HepG2 (cell line): ENCODE measurements at regions not wholly inside any gene's neighbourhood (a gene's known extent, or its start where the extent isn't known, plus 50 kb on each side); places are given as distances from the start of the nearest gene placed in this dataset.

ENCODE experiments used
- ATAC-seq: fragments of 200-7000 bp; cut with Tn5 transposase; 3 replicates; pipeline ENCODE4 v1.9.1; 2020; ENCODE audit warnings: mild to moderate bottlenecking, moderate library complexity
- BruUV-seq: library from RNA; stranded (reverse); fragments of 400-500 nt; replicated peaks from 2 replicates; lab custom pipeline; 2021; lab: Mats Ljungman, UMichigan
- CTCF ChIA-PET: fragments of 300-600 bp; formaldehyde crosslinking; extraction: SDS; loops from one replicate; lab custom pipeline; 2021; ENCODE audit warnings: low total read pairs, inconsistent platforms, low intra/inter-chr PET ratio; lab: Yijun Ruan, JAX
- POLR2A ChIA-PET: fragments of 350-600 bp; sonication (Branson Sonifier 250); formaldehyde crosslinking; loops from one replicate; lab custom pipeline; 2020; ENCODE audit warnings: antibody characterized with exemption, inconsistent platforms; lab: Yijun Ruan, JAX
- DNase-seq: peaks from one replicate; pipeline ENCODE4 v3.0.0-alpha.2; 2015; ENCODE audit warnings: low spot score
- FAIRE-seq: peaks from 3 replicates; lab custom pipeline; 2011; peaks lifted over from hg19 to GRCh38; lab: Jason Lieb, UNC
- H2AFZ ChIP-seq: one replicate; pipeline ENCODE4 v1.6.1; 2011; ENCODE audit warnings: low read length, inconsistent platforms
- H3K27ac ChIP-seq: fragments of 300-600 bp; 3 replicates; pipeline ENCODE4 v1.8.0; 2011; ENCODE audit warnings: mixed run types, mild to moderate bottlenecking, mixed read lengths, low read length, inconsistent platforms; ENCODE audit not compliant: insufficient read depth; ENCODE audit errors: extremely low read length
- H3K27me3 ChIP-seq, 2 experiments: fragments of 200-600 bp in 1 of 2; 2 replicates in 1 of 2; 3 replicates in 1 of 2; pipeline versions ENCODE4 v1.6.0 to v1.8.0; 2011; ENCODE audit warnings: low read length in 2 of 2, mild to moderate bottlenecking in 2 of 2, moderate library complexity in 2 of 2, inconsistent platforms in 1 of 2; ENCODE audit not compliant: insufficient read depth in 2 of 2, control insufficient read depth in 1 of 2
- H3K36me3 ChIP-seq, 2 experiments: fragments of 200-600 bp in 1 of 2; replicated peaks in 1 of 2; 2 replicates in 1 of 2; 3 replicates in 1 of 2; pipeline versions ENCODE4 v1.5.1 to v1.8.0; 2011; ENCODE audit warnings: low read length in 2 of 2, inconsistent platforms in 1 of 2; ENCODE audit not compliant: insufficient read depth in 2 of 2, control insufficient read depth in 1 of 2
- H3K4me1 ChIP-seq: 2 replicates; pipeline ENCODE4 v1.5.1; 2012; ENCODE audit warnings: low read length, inconsistent platforms; ENCODE audit not compliant: insufficient read depth
- H3K4me2 ChIP-seq: 2 replicates; pipeline ENCODE4 v1.6.0; 2011; ENCODE audit warnings: low read depth, low read length, inconsistent platforms
- H3K4me3 ChIP-seq, 3 experiments: fragments of 200-600 bp in 1 of 3; sonication (generic), shearing (Covaris generic) in 1 of 3; replicated peaks in 1 of 3; 2 replicates each; pipeline ENCODE4 v1.5.1; 2011 to 2016; ENCODE audit warnings: low read length in 3 of 3, inconsistent platforms in 2 of 3, low read depth in 2 of 3, mild to moderate bottlenecking in 2 of 3, control low read depth in 1 of 3, mixed read lengths in 1 of 3; ENCODE audit not compliant: insufficient read depth in 1 of 3
- H3K79me2 ChIP-seq: one replicate; pipeline ENCODE4 v1.6.1; 2011; ENCODE audit warnings: low read length, inconsistent platforms; ENCODE audit not compliant: insufficient read depth
- H3K9ac ChIP-seq: 2 replicates; pipeline ENCODE4 v1.6.0; 2011; ENCODE audit warnings: mild to moderate bottlenecking, low read depth, low read length, inconsistent platforms; ENCODE audit not compliant: insufficient read depth
- H3K9me3 ChIP-seq: 2 replicates; pipeline ENCODE4 v1.5.1; 2012; ENCODE audit warnings: mild to moderate bottlenecking, low read length
- H4K20me1 ChIP-seq: 2 replicates; pipeline ENCODE4 v1.6.0; 2011; ENCODE audit warnings: inconsistent platforms, mild to moderate bottlenecking, low read length, moderate library complexity; ENCODE audit not compliant: insufficient read depth
- ATRX ChIP-seq: sonication (generic); formaldehyde crosslinking; IDR thresholded peaks from 2 replicates; pipeline ENCODE4 v1.4.0; 2020; ENCODE audit warnings: missing genetic modification reagents, borderline replicate concordance
- CBX2 ChIP-seq, 2 experiments: fragments of 200-600 bp in 1 of 2; sonication (generic); formaldehyde crosslinking in 1 of 2; IDR thresholded peaks; 2 replicates each; pipeline versions ENCODE4 v1.7.0 to v1.8.1; 2018 to 2022; ENCODE audit warnings: low read depth in 2 of 2, low read length in 1 of 2, mild to moderate bottlenecking in 1 of 2, missing genetic modification reagents in 1 of 2
- CC2D1A ChIP-seq: sonication (generic); formaldehyde crosslinking; IDR thresholded peaks from 2 replicates; pipeline ENCODE4 v1.8.1; 2023; ENCODE audit warnings: mild to moderate bottlenecking, missing genetic modification reagents
- FOXO1 ChIP-seq: sonication (generic); formaldehyde crosslinking; IDR thresholded peaks from 2 replicates; pipeline ENCODE4 v1.4.0; 2020; ENCODE audit warnings: missing genetic modification reagents
- IKZF4 ChIP-seq: sonication (generic); formaldehyde crosslinking; IDR thresholded peaks from 2 replicates; pipeline ENCODE4 v1.5.1; 2020; ENCODE audit warnings: borderline replicate concordance, mild to moderate bottlenecking, low read depth, missing genetic modification reagents; ENCODE audit errors: not compliant biosample characterization
- MXD4 ChIP-seq: IDR thresholded peaks from 2 replicates; pipeline ENCODE4 v1.6.1; 2016; ENCODE audit warnings: mild to moderate bottlenecking, missing biosample characterization, missing genetic modification reagents
- NR2C2 ChIP-seq: sonication (generic); formaldehyde crosslinking; IDR thresholded peaks from 2 replicates; pipeline ENCODE4 v1.4.0; 2020; ENCODE audit warnings: missing genetic modification reagents, mild to moderate bottlenecking, moderate library complexity, borderline replicate concordance
- ONECUT2 ChIP-seq: sonication (generic); formaldehyde crosslinking; IDR thresholded peaks from 2 replicates; pipeline ENCODE4 v1.4.0; 2020; ENCODE audit warnings: missing genetic modification reagents
- PAWR ChIP-seq: sonication (generic); formaldehyde crosslinking; IDR thresholded peaks from 2 replicates; pipeline ENCODE4 v1.4.0; 2020; ENCODE audit warnings: missing genetic modification reagents, mild to moderate bottlenecking, borderline replicate concordance
- POLR2A ChIP-seq, 2 experiments: IDR thresholded peaks; 2 replicates each; pipeline ENCODE4 v1.6.1; 2011; ENCODE audit warnings: low read depth in 2 of 2, low read length in 2 of 2, mild to moderate bottlenecking in 1 of 2, moderate library complexity in 1 of 2; ENCODE audit not compliant: insufficient read depth in 1 of 2
- RXRB ChIP-seq: IDR thresholded peaks from 2 replicates; pipeline ENCODE4 v1.6.1; 2016; ENCODE audit warnings: borderline replicate concordance, missing genetic modification reagents, missing compliant biosample characterization
- ZEB1 ChIP-seq: IDR thresholded peaks from 2 replicates; pipeline ENCODE4 v1.6.1; 2012; ENCODE audit warnings: mild to moderate bottlenecking, low read depth, inconsistent platforms; ENCODE audit not compliant: insufficient replicate concordance
- ZFAT ChIP-seq: sonication (generic); formaldehyde crosslinking; conservative IDR thresholded peaks from 2 replicates; pipeline ENCODE4 v1.8.1; 2023; ENCODE audit warnings: missing genetic modification reagents, inconsistent platforms
- ZNF577 ChIP-seq: sonication (generic); formaldehyde crosslinking; IDR thresholded peaks from 2 replicates; pipeline ENCODE4 v1.4.0; 2020; ENCODE audit warnings: mild to moderate bottlenecking, low read depth, missing genetic modification reagents, borderline replicate concordance
- ZNF619 ChIP-seq: sonication (generic); formaldehyde crosslinking; IDR thresholded peaks from 2 replicates; pipeline ENCODE4 v1.4.0; 2020; ENCODE audit warnings: mild to moderate bottlenecking, missing genetic modification reagents
- ZSCAN29 ChIP-seq: sonication (generic); formaldehyde crosslinking; conservative IDR thresholded peaks from 2 replicates; pipeline ENCODE4 v1.4.0; 2020; ENCODE audit warnings: mild to moderate bottlenecking, missing genetic modification reagents
- WGBS: methylation state at CpG from one replicate; pipeline ENCODE4 v1.1.6; 2017; ENCODE audit warnings: low lambda C conversion rate; 5-methylcytosine and 5-hydroxymethylcytosine counted together
- in situ Hi-C: cut with HindIII; loops from 2 replicates; pipeline ENCODE4 v1.10.0; 2017; ENCODE audit warnings: low pct_unique_long_range_greater_than_20kb; ENCODE audit not compliant: extremely low pct_ligation_motif_present
- intact Hi-C: fragments of 100-400 bp; cut with micrococcal nuclease; formaldehyde crosslinking; loops from one replicate; pipeline ENCODE4 v1.10.0; 2022; ENCODE audit not compliant: unreplicated experiment
- TF ChIP-seq, protein P1 (sequence below): IDR thresholded peaks from 2 replicates; pipeline ENCODE4 v1.6.1; 2016
- TF ChIP-seq, protein P2 (sequence below): sonication (generic); formaldehyde crosslinking; IDR thresholded peaks from 2 replicates; pipeline ENCODE4 v1.5.0; 2020; ENCODE audit warnings: mild to moderate bottlenecking, low read depth, missing genetic modification reagents, borderline replicate concordance

DNA sequence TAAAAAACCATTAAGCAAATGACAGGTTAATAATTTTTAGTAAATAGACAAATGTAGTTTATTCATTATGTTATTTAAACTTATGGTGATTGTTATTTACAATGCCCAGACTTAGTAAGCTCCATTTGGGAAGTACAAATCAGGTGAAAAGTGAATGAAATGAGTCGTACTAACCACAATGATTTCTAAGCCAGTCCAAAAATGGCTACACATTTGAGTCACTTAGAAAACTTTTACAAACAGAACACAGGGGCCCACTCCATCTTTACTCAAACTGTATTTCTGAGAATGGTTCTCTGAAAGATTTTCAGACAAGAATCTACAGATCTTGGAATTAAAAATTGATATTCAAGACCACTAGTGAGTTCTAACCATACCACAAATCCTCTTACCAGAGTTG, 653.3 kb upstream of the MIS18BP1 start:
- H3K36me3 ChIP-seq = no peaks in the 10 kb centered on the region
- no peaks in the 10 kb centered on the region for H4K20me1 ChIP-seq
- ATAC-seq = no peak
- CTCF ChIA-PET = no interaction called here
- no peak overlapping the region for H3K4me2 ChIP-seq
- peaks cover 28% of the 10 kb centered on the region for H3K9me3 ChIP-seq
- TF ChIP-seq CC2D1A (CRISPR knock-in tag) = no peak
- TF ChIP-seq MXD4 (CRISPR knock-in tag) = no peak
- no peak for TF ChIP-seq POLR2A (IDR thresholded peaks at IDR 0.05; ENCODE audit: insufficient read depth in 1 of 2, low read depth in 2 of 2, low read length in 2 of 2)
- TF ChIP-seq RXRB (CRISPR knock-in tag) = no peak
- no peak for TF ChIP-seq ONECUT2
- no peak for TF ChIP-seq IKZF4 (CRISPR knock-in tag)
- no peak for TF ChIP-seq ATRX
- TF ChIP-seq ZSCAN29 (CRISPR knock-in tag) = no peak
- no peak for TF ChIP-seq FOXO1 (CRISPR knock-in tag)
- no peak for TF ChIP-seq CBX2 (IDR thresholded peaks at IDR 0.05; ENCODE audit: low read depth, low read length)
- no peak for TF ChIP-seq CBX2 (CRISPR knock-in tag; IDR thresholded peaks at IDR 0.05; ENCODE audit: low read depth)
- TF ChIP-seq PAWR = no peak
- TF ChIP-seq ZNF619 (CRISPR knock-in tag) = no peak
- TF ChIP-seq, protein P1, sequence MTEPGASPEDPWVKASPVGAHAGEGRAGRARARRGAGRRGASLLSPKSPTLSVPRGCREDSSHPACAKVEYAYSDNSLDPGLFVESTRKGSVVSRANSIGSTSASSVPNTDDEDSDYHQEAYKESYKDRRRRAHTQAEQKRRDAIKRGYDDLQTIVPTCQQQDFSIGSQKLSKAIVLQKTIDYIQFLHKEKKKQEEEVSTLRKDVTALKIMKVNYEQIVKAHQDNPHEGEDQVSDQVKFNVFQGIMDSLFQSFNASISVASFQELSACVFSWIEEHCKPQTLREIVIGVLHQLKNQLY (CRISPR knock-in tag) = no peak
- TF ChIP-seq NR2C2 (CRISPR knock-in tag) = no peak
- TF ChIP-seq ZEB1 = no peak
- TF ChIP-seq, protein P2, sequence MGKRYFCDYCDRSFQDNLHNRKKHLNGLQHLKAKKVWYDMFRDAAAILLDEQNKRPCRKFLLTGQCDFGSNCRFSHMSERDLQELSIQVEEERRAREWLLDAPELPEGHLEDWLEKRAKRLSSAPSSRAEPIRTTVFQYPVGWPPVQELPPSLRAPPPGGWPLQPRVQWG = no peak
- TF ChIP-seq ZFAT = no peak
- no peak for TF ChIP-seq ZNF577
- TF ChIP-seq, all 625 proteins: peak for 0
- Histone ChIP-seq H3K4me1 (no peaks in the 10 kb centered on the region), H3K27me3 (no peaks in the 10 kb centered on the region), H3K4me3 (no peak overlapping the region), H3K27ac (no peak overlapping the region), H3K9ac (no peak overlapping the region), H2AFZ (no peak overlapping the region), H3K79me2 (no peaks in the 10 kb centered on the region)
- FAIRE-seq (no peak), DNase-seq (no peak)
- in situ Hi-C loops = no loop called here
- POLR2A ChIA-PET = no interaction called here
- intact Hi-C loops = no loop called here
- no TSS peak for BruUV-seq
- WGBS = 4% methylated on average over 1 of the region's 1 CpG
